Adrenal gland (tissue), 9 donors: ENCODE measurements at regions not wholly inside any gene's neighbourhood (a gene's known extent, or its start where the extent isn't known, plus 50 kb on each side); places are given as distances from the start of the nearest gene placed in this dataset.
A peak's percentile ranks its signal among the peaks of the same experiment; 100 is the strongest.

Experiments used
- DNase-seq, 7 donors: peaks; one replicate each; pipeline ENCODE4 v3.0.0-alpha.2; 2019 to 2020
- H3K27ac ChIP-seq, 5 donors: fragments of 200-600 bp; sonication (generic) in 4 of 5; 1 replicate in 3 of 5; 2 replicates in 2 of 5; pipeline versions ENCODE4 v1.5.1 to v1.8.0; 2016 to 2020; ENCODE audit warnings: mild to moderate bottlenecking in 1 of 5
- H3K27me3 ChIP-seq: fragments of 200-600 bp; 2 replicates; pipeline ENCODE4 v1.8.0; 2021
- H3K36me3 ChIP-seq, 2 donors: fragments of 200-600 bp; replicated peaks in 1 of 2; 1 replicate in 1 of 2; 2 replicates in 1 of 2; pipeline versions ENCODE4 v1.5.1 to v1.8.0; 2018 to 2022
- H3K4me1 ChIP-seq, 2 donors: fragments of 200-600 bp; replicated peaks in 1 of 2; 1 replicate in 1 of 2; 2 replicates in 1 of 2; pipeline versions ENCODE4 v1.5.1 to v1.8.0; 2018 to 2021
- H3K4me3 ChIP-seq, 4 donors: fragments of 200-600 bp; sonication (generic) in 3 of 4; one replicate each; pipeline ENCODE4 v1.5.1; 2016 to 2018
- H3K9me3 ChIP-seq, 3 donors: fragments of 200-600 bp; sonication (generic) in 1 of 3; replicated peaks in 1 of 3; 1 replicate in 2 of 3; 2 replicates in 1 of 3; pipeline versions ENCODE4 v1.5.1 to v1.8.0; 2016 to 2021
- POLR2A ChIP-seq, 2 donors: fragments of 450-650 bp; IDR thresholded peaks; one replicate each; pipeline ENCODE4 v1.6.1; 2017; ENCODE audit warnings: antibody characterized with exemption in 2 of 2, mild to moderate bottlenecking in 2 of 2, moderate library complexity in 1 of 2
- WGBS, 4 donors: extraction: QIAGEN DNeasy Blood & Tissue Kit in 2 of 4; methylation state at CpG; one replicate each; pipeline versions ENCODE4 v1.1.5 to v1.1.7; 2013 to 2017; 5-methylcytosine and 5-hydroxymethylcytosine counted together
- intact Hi-C, 2 donors: fragments of 100-400 bp; cut with DNase I; formaldehyde crosslinking; loops; one replicate each; pipeline versions ENCODE4 v1.14.1 to v1.15.0; 2022 to 2023
- TF ChIP-seq, protein P1 (sequence below), 6 experiments: fragments of 450-650 bp in 4 of 6; fragments of 200-600 bp in 2 of 6; sonication (generic) in 1 of 6; IDR thresholded peaks; 1 replicate in 5 of 6; 2 replicates in 1 of 6; pipeline versions ENCODE4 v1.5.1 to v1.8.0; 2016 to 2021; ENCODE audit warnings: antibody characterized with exemption in 6 of 6, mild to moderate bottlenecking in 2 of 6, moderate library complexity in 1 of 6
- donor health status: healthy with polysubstance abuse.
- donor health status: Bipolar disorder and iron deficiency.
- donor health status: DM: yes; HTN: yes; CAD: no.
- donor health status: DM: no; HTN: no; CAD: no.
- donor health status: DM: no; HTN: no; CAD: no.

GRCh38 chr1:95386371-95386770 is 152.4 kb downstream of the RWDD3 start:
- DNase-seq, result no peak
- no peaks in the 10 kb centered on the region for H3K4me1 ChIP-seq
- WGBS, 4 donors, result 56 to 83% (median 69%) methylated on average over 1 of the region's 1 CpG
- H3K36me3 ChIP-seq, result no peaks in the 10 kb centered on the region
- TF ChIP-seq, protein P1, sequence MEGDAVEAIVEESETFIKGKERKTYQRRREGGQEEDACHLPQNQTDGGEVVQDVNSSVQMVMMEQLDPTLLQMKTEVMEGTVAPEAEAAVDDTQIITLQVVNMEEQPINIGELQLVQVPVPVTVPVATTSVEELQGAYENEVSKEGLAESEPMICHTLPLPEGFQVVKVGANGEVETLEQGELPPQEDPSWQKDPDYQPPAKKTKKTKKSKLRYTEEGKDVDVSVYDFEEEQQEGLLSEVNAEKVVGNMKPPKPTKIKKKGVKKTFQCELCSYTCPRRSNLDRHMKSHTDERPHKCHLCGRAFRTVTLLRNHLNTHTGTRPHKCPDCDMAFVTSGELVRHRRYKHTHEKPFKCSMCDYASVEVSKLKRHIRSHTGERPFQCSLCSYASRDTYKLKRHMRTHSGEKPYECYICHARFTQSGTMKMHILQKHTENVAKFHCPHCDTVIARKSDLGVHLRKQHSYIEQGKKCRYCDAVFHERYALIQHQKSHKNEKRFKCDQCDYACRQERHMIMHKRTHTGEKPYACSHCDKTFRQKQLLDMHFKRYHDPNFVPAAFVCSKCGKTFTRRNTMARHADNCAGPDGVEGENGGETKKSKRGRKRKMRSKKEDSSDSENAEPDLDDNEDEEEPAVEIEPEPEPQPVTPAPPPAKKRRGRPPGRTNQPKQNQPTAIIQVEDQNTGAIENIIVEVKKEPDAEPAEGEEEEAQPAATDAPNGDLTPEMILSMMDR (IDR thresholded peaks at IDR 0.05), result no peak
- no peak for TF ChIP-seq POLR2A (IDR thresholded peaks at IDR 0.05)
- peaks cover 3% of the 10 kb centered on the region for H3K27me3 ChIP-seq
- no peak overlapping the region for H3K27ac ChIP-seq
- no peaks in the 10 kb centered on the region for H3K9me3 ChIP-seq
- no peak overlapping the region for H3K4me3 ChIP-seq
- intact Hi-C loops, result no loop called here

DNA sequence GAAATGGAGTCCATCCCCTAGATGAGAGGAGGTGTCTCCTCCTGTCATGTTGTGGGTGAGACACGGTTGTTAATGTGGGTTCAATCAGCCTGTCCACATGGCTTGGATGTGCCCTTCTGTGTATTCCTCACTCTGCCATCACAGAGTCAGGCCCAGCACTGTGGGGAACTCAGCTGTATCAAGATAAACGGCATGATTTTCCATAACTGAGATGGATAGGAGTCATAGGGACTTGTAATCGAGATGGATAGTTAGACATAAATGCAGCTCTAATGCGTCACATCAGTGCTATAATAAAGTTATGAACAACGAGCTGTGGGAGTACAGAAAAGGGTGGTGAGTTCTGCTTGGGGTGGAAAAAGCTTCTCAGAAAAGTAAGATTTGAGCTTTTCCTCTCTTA is 152.9 kb downstream of the RWDD3 start:
- H3K4me3 ChIP-seq, result no peak overlapping the region
- peaks cover 3% of the 10 kb centered on the region for H3K27me3 ChIP-seq
- WGBS, 4 donors, result 63 to 67% (median 63%) methylated on average over 5 of the region's 5 CpGs
- H3K36me3 ChIP-seq, result no peaks in the 10 kb centered on the region
- no peak for DNase-seq
- no peak for TF ChIP-seq POLR2A (IDR thresholded peaks at IDR 0.05)
- H3K9me3 ChIP-seq, result no peaks in the 10 kb centered on the region
- peak overlapping the region in 1 of 5 donors; percentile 6 for H3K27ac ChIP-seq
- H3K4me1 ChIP-seq, result no peaks in the 10 kb centered on the region
- intact Hi-C loops, result no loop called here

DNA sequence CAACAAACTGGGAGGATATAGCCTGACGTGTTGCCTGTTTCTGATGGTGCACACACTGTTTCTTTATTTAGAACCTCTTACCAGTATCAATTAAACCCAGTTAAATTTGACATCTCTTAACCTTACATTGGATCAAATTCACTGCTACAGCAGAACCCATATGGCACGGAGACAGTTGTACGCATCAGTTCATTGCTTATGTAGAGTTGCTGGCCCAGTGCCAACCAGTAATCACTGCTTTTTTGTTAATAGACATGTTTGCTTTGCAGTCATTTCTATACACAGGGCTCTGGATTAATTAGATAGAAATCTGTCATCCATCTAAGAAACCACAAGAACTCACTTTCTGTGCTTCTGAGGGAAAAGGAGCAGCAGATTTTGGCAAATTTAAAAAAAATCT is 154.0 kb downstream of the RWDD3 start:
- intact Hi-C loops, result no loop called here
- Histone ChIP-seq H3K27ac (no peak overlapping the region), H3K27me3 (peaks cover 3% of the 10 kb centered on the region), H3K36me3 (no peaks in the 10 kb centered on the region), H3K9me3 (no peaks in the 10 kb centered on the region), H3K4me3 (no peak overlapping the region), H3K4me1 (no peaks in the 10 kb centered on the region)
- WGBS, 4 donors, result 41 to 66% (median 55%) methylated on average over 3 of the region's 3 CpGs
- no peak for DNase-seq
- TF ChIP-seq, protein P1 (IDR thresholded peaks at IDR 0.05), result no peak
- TF ChIP-seq POLR2A (IDR thresholded peaks at IDR 0.05), result no peak

DNA sequence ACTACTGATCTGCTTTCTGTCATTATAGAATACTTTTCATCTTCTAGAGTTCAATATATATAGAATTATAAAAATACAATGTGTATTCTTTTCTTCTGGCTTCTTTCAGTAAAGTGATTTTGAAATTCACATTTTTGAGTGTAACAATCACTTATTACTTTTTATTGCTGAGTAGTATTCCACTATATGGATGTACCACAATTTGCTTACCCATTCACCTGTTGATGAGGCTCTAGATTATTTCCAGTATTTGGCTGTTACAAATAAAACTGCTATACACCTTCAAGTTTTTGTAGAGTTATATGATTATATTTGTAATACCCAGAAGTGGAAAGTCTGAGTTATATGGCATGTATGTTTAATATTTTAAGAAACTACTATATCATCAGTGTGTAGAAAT is 159.4 kb downstream of the RWDD3 start:
- Histone ChIP-seq H3K4me1 (no peaks in the 10 kb centered on the region), H3K9me3 (no peaks in the 10 kb centered on the region), H3K27me3 (peaks cover 3% of the 10 kb centered on the region), H3K4me3 (no peak overlapping the region), H3K27ac (no peak overlapping the region), H3K36me3 (no peaks in the 10 kb centered on the region)
- no peak for DNase-seq
- no peak for TF ChIP-seq POLR2A (IDR thresholded peaks at IDR 0.05)
- TF ChIP-seq, protein P1 (IDR thresholded peaks at IDR 0.05), result no peak
- intact Hi-C loops, result no loop called here

DNA sequence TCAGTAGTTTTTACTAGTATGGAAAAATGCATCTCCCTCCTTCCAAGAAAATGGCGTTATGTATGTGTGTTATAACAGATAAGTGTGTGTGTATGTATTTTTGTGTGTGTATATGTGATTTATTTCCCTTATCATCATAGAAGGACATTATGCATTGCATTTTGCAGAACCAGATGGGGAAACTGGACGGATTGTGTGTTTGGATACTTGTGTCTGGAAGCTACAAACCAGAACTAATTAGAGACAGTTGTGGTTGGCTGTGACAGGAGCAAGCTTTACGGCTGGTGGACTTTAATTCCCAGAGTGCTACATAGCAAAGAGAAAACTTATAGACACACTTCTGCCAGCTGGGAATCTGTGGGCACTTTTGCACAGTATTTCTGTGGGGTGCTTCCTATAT is 162.5 kb downstream of the RWDD3 start:
- H3K36me3 ChIP-seq, result no peaks in the 10 kb centered on the region
- H3K27me3 ChIP-seq, result no peaks in the 10 kb centered on the region
- intact Hi-C loops, result no loop called here
- H3K9me3 ChIP-seq, result no peaks in the 10 kb centered on the region
- DNase-seq, result no peak
- 41 to 53% (median 50%) methylated on average over 3 of the region's 3 CpGs for WGBS, 4 donors
- TF ChIP-seq POLR2A (IDR thresholded peaks at IDR 0.05), result no peak
- TF ChIP-seq, protein P1 (IDR thresholded peaks at IDR 0.05), result no peak
- no peaks in the 10 kb centered on the region for H3K4me1 ChIP-seq
- H3K4me3 ChIP-seq, result no peak overlapping the region
- H3K27ac ChIP-seq, result no peak overlapping the region
